ENCODE measurements at regions not wholly inside any gene's neighbourhood (a gene's known extent, or its start where the extent isn't known, plus 50 kb on each side); places are given as distances from the start of the nearest gene placed in this dataset.

DNA sequence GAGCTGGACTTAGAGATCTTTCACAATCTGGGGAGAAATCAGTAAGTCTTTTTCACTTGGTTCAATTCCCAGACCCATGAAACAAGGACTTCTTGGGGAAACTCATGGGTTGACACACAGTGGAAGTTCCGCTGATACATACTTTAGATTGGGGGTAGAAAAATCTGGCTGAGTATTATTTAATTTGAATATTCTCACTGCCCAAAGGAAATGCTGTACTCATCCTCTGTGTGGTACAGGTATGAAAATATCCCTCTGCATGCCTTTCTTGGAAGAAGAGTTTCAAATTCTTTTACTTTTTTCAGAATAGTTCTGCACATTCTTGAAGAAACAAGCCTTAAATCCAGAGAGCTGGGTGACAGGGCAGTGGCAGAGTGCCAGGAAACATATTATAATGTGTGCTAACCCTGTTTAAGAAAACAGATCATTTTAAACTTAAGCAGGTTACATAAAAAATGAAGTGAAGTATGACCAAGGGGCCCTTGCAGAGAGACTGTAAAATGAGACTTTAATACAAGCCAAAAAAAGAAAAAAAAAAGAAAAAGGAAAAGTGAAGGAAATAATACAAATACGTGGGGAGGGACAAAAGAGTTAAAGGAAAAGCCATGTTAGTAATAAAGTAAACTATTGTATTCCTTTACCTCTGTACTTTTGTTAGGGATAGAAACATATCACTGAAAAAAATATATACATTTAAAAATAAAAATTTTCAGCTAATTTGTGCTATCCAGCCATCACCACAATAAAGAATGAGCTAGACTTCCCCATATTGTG, 173.4 kb upstream of the NR3C1 start:
- TF ChIP-seq, protein P1, sequence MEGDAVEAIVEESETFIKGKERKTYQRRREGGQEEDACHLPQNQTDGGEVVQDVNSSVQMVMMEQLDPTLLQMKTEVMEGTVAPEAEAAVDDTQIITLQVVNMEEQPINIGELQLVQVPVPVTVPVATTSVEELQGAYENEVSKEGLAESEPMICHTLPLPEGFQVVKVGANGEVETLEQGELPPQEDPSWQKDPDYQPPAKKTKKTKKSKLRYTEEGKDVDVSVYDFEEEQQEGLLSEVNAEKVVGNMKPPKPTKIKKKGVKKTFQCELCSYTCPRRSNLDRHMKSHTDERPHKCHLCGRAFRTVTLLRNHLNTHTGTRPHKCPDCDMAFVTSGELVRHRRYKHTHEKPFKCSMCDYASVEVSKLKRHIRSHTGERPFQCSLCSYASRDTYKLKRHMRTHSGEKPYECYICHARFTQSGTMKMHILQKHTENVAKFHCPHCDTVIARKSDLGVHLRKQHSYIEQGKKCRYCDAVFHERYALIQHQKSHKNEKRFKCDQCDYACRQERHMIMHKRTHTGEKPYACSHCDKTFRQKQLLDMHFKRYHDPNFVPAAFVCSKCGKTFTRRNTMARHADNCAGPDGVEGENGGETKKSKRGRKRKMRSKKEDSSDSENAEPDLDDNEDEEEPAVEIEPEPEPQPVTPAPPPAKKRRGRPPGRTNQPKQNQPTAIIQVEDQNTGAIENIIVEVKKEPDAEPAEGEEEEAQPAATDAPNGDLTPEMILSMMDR (IDR thresholded peaks at IDR 0.05), result no peak
- TF ChIP-seq POLR2A (IDR thresholded peaks at IDR 0.05), result no peak
